Mesendoderm (in vitro differentiated cells): ENCODE measurements at regions not wholly inside any gene's neighbourhood (a gene's known extent, or its start where the extent isn't known, plus 50 kb on each side); places are given as distances from the start of the nearest gene placed in this dataset.

Source experiments
- DNase-seq: peaks from one replicate; pipeline ENCODE4 v3.0.0; 2013
- H2AK5ac ChIP-seq: 2 replicates; pipeline ENCODE4 v1.6.1; 2013; ENCODE audit warnings: low read length, inconsistent platforms
- H2BK120ac ChIP-seq: 2 replicates; pipeline ENCODE4 v1.6.1; 2013; ENCODE audit warnings: low read depth, mild to moderate bottlenecking, low read length, moderate library complexity, mixed read lengths
- H2BK15ac ChIP-seq: replicated peaks from 2 replicates; pipeline ENCODE4 v1.6.1; 2013; ENCODE audit warnings: low read depth, mild to moderate bottlenecking, moderate library complexity
- H2BK5ac ChIP-seq: 2 replicates; pipeline ENCODE4 v1.6.1; 2013; ENCODE audit warnings: low read length, inconsistent platforms
- H3K18ac ChIP-seq: 2 replicates; pipeline ENCODE4 v1.6.1; 2013; ENCODE audit warnings: mild to moderate bottlenecking, low read length, mixed read lengths
- H3K23ac ChIP-seq: one replicate; pipeline ENCODE4 v1.6.1; 2013; ENCODE audit warnings: low read length
- H3K27ac ChIP-seq: 2 replicates; pipeline ENCODE4 v1.5.1; 2013; ENCODE audit warnings: low read depth, mild to moderate bottlenecking, inconsistent platforms, low read length, moderate library complexity
- H3K27me3 ChIP-seq: 2 replicates; pipeline ENCODE4 v1.6.1; 2013; ENCODE audit warnings: low read length, control low read depth, mild to moderate bottlenecking, inconsistent platforms; ENCODE audit not compliant: insufficient read depth, poor library complexity
- H3K36me3 ChIP-seq: 2 replicates; pipeline ENCODE4 v1.6.1; 2013; ENCODE audit warnings: low read length, inconsistent platforms; ENCODE audit not compliant: control insufficient read depth, insufficient read depth
- H3K4ac ChIP-seq: one replicate; pipeline ENCODE4 v1.6.1; 2013; ENCODE audit warnings: low read depth, mild to moderate bottlenecking, low read length, moderate library complexity
- H3K4me1 ChIP-seq: 2 replicates; pipeline ENCODE4 v1.6.1; 2013; ENCODE audit warnings: low read depth, low read length, inconsistent platforms; ENCODE audit not compliant: control insufficient read depth
- H3K4me2 ChIP-seq: 2 replicates; pipeline ENCODE4 v1.6.1; 2013; ENCODE audit warnings: low read length
- H3K4me3 ChIP-seq: 2 replicates; pipeline ENCODE4 v1.5.1; 2013; ENCODE audit warnings: mild to moderate bottlenecking, low read length
- H3K56ac ChIP-seq: one replicate; pipeline ENCODE4 v1.6.1; 2013; ENCODE audit warnings: low read length
- H3K79me1 ChIP-seq: 2 replicates; pipeline ENCODE4 v1.6.1; 2013; ENCODE audit warnings: low read length, inconsistent platforms
- H3K79me2 ChIP-seq: 2 replicates; pipeline ENCODE4 v1.6.1; 2013; ENCODE audit warnings: mild to moderate bottlenecking, low read length; ENCODE audit not compliant: control insufficient read depth, insufficient read depth
- H3K9ac ChIP-seq: 2 replicates; pipeline ENCODE4 v1.6.1; 2013; ENCODE audit warnings: low read length, inconsistent platforms
- H4K5ac ChIP-seq: one replicate; pipeline ENCODE4 v1.6.1; 2013; ENCODE audit warnings: low read length
- H4K8ac ChIP-seq: one replicate; pipeline ENCODE4 v1.6.1; 2013; ENCODE audit warnings: low read depth, mild to moderate bottlenecking, control low read depth, low read length, moderate library complexity
- WGBS: extraction: QIAGEN DNeasy Blood & Tissue Kit; methylation state at CpG from one replicate; pipeline ENCODE4 v1.1.7; 2013; ENCODE audit warnings: low lambda C conversion rate, missing lambda C conversion rate; ENCODE audit not compliant: insufficient coverage; ENCODE audit errors: extremely low coverage; 5-methylcytosine and 5-hydroxymethylcytosine counted together

DNA sequence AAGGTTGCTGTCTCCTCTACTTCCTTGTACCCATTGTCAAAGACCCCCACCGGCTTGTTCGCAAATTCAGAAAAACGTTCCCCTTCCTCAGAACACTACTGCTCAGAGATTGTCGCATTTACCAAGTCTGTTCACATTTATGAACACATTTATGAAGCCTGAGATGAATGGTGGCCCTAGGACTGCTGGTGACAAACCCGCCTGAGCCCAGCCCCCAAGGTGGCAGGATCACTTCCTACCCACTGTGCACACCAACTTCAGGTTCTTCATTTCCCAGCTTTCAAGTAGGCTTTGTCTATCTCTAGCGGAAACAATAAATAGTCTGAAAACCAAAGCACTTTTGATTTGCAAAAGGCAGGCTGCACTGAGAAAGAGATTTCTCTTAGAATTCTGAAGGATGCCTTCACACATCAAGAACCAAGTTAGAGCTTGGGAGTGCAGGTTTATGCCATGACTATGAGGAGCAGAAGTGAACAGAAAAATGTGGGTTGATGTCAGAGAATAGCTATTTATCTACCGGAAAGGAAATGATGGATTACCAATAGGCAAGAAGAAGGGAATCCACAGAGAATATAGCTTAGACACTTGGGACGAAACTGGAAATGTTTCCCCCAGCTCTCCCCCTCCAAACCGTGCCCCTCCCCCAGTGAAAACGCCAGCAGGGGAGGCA, 200.5 kb downstream of the TOMM20 start:
- Histone ChIP-seq H2BK15ac (no peak overlapping the region), H3K27ac (no peak overlapping the region), H3K18ac (no peak overlapping the region), H3K4me1 (no peaks in the 10 kb centered on the region), H4K5ac (no peak overlapping the region), H3K36me3 (no peaks in the 10 kb centered on the region), H3K79me1 (no peaks in the 10 kb centered on the region), H3K4me2 (no peak overlapping the region), H3K56ac (no peak overlapping the region), H3K27me3 (no peaks in the 10 kb centered on the region), H3K9ac (no peak overlapping the region), H2BK120ac (no peak overlapping the region), H3K4ac (no peak overlapping the region), H4K8ac (no peak overlapping the region), H2AK5ac (no peak overlapping the region), H3K4me3 (no peak overlapping the region), H3K23ac (no peak overlapping the region), H3K79me2 (no peaks in the 10 kb centered on the region), H2BK5ac (no peak overlapping the region)
- DNase-seq = no peak
- no CpG with 5 or more reads among the region's 10 CpGs for WGBS

DNA sequence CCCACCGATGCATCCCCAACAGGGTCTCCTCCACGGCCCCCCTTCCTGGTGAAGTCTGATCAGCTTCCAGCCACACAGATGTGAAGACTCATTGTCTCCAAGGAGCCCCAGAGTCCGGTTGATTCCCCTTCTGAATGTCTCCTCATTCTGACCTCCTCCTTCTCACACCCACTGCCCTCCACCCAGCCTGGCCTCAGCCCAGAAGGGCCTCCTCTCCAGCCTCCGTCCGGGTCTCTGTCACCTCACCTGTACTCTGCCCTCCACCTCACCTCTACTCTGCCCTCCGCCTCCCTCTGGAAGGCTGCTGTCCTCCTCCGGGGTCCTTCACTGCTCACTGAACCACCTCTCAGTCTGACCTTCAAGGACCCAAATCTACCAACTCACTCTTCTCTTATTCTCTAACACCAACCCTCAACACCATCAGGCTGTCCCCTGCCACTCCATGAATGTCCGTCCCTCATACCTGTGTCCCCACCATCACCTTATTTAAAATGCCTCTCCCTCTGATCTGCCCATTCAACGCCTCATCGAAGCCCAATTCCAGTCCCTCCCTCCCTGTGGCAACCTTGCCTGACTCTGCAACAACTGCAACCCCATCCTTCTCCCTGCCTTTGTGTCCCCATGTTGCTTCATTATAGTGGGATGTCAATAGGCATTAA, 201.2 kb downstream of the TOMM20 start:
- H3K27me3 ChIP-seq = no peaks in the 10 kb centered on the region
- H3K4me3 ChIP-seq = no peak overlapping the region
- no peak for DNase-seq
- no peak overlapping the region for H3K27ac ChIP-seq
- no CpG with 5 or more reads among the region's 10 CpGs for WGBS
- H2BK120ac ChIP-seq = peak overlapping the region; percentile 19
- H3K23ac ChIP-seq = no peak overlapping the region
- H3K9ac ChIP-seq = no peak overlapping the region
- no peak overlapping the region for H2BK15ac ChIP-seq
- no peak overlapping the region for H3K4me2 ChIP-seq
- H2AK5ac ChIP-seq = no peak overlapping the region
- H4K8ac ChIP-seq = no peak overlapping the region
- peak overlapping the region; percentile 6 for H3K56ac ChIP-seq
- no peak overlapping the region for H2BK5ac ChIP-seq
- H3K4ac ChIP-seq = peak overlapping the region; percentile 26
- no peak overlapping the region for H3K18ac ChIP-seq
- H4K5ac ChIP-seq = no peak overlapping the region
- no peaks in the 10 kb centered on the region for H3K4me1 ChIP-seq
- H3K79me1 ChIP-seq = no peaks in the 10 kb centered on the region
- no peaks in the 10 kb centered on the region for H3K36me3 ChIP-seq
- no peaks in the 10 kb centered on the region for H3K79me2 ChIP-seq

DNA sequence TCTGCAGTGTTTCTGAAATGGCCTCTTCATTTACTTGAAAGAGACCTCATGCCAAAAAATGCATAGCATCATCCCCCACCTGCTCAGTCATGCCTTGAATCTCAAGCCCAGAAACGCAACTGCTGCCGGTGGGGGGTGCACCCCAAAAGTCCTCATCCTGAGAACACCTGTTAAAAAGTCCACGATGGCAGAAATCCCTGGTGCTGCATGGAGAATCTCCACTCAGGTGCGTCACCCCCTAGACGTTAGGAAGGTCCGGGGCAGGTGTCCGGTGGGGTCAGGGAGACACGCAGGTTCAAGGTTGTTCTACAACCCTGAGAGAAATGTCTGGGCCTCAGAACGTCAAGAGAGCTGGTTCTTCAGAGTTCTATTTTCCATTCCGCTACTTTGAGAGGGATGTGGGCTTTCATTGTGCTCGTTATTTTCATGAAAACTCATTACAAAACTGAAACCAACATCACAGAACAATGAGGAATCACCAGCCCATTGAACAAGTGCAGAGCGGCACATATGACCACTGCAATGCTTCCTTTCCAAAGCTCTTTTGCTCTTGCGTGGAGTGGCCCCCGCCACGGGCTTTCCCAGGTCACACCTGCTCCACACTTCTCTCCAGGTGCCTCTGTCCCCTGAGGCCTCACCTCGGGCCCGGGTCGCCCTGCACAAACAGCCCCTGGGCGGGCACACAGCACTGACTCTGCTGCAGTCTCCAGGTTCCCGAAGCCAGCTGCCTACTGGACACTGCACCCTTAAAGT, 201.9 kb downstream of the TOMM20 start:
- no peak overlapping the region for H4K8ac ChIP-seq
- peak overlapping the region; percentile 45 for H3K27ac ChIP-seq

DNA sequence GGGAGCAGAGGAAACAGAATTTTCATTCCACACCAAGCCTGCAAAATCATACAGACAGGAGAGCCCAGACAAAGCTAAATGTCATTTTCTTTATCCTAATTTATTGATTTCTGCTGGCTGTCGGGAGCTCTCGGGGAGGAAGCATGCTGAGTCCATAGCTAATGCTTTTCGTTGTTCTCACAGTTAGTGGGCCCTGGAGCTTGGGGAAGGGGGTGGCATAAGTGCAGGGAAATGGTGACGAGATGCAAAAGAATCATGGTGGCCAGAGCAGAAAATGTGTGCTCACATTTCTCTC, 202.4 kb downstream of the TOMM20 start:
- H2BK5ac ChIP-seq = no peak overlapping the region
- no peak overlapping the region for H4K5ac ChIP-seq
- no peak overlapping the region for H3K4me3 ChIP-seq
- H3K4me1 ChIP-seq = no peaks in the 10 kb centered on the region
- no peak overlapping the region for H3K9ac ChIP-seq
- no peak overlapping the region for H3K4me2 ChIP-seq
- H3K4ac ChIP-seq = peak overlapping the region; percentile 74
- H3K27ac ChIP-seq = peak overlapping the region; percentile 45
- H3K56ac ChIP-seq = peak overlapping the region; percentile 67
- H3K27me3 ChIP-seq = no peaks in the 10 kb centered on the region
- no peaks in the 10 kb centered on the region for H3K79me2 ChIP-seq
- DNase-seq = no peak
- no CpG with 5 or more reads among the region's 4 CpGs for WGBS
- H3K18ac ChIP-seq = no peak overlapping the region
- H3K36me3 ChIP-seq = no peaks in the 10 kb centered on the region
- H2BK15ac ChIP-seq = no peak overlapping the region
- no peak overlapping the region for H3K23ac ChIP-seq
- no peak overlapping the region for H2AK5ac ChIP-seq
- H3K79me1 ChIP-seq = no peaks in the 10 kb centered on the region
- no peak overlapping the region for H2BK120ac ChIP-seq
- H4K8ac ChIP-seq = no peak overlapping the region

More for the DNA sequence above, 201.9 kb downstream of the TOMM20 start:
- peak overlapping the region; percentile 67 for H3K56ac ChIP-seq
- H3K4me1 ChIP-seq = no peaks in the 10 kb centered on the region
- H3K23ac ChIP-seq = no peak overlapping the region
- no peaks in the 10 kb centered on the region for H3K79me2 ChIP-seq
- no peak overlapping the region for H3K4me3 ChIP-seq
- H4K5ac ChIP-seq = no peak overlapping the region
- no peak overlapping the region for H3K9ac ChIP-seq
- H2BK5ac ChIP-seq = no peak overlapping the region
- H2BK15ac ChIP-seq = no peak overlapping the region
- no peaks in the 10 kb centered on the region for H3K27me3 ChIP-seq
- H3K36me3 ChIP-seq = no peaks in the 10 kb centered on the region
- no peak overlapping the region for H3K4me2 ChIP-seq
- no peaks in the 10 kb centered on the region for H3K79me1 ChIP-seq
- no peak overlapping the region for H3K4ac ChIP-seq
- peak overlapping the region; percentile 19 for H2BK120ac ChIP-seq
- H2AK5ac ChIP-seq = no peak overlapping the region
- WGBS = no CpG with 5 or more reads among the region's 20 CpGs
- DNase-seq = no peak
- no peak overlapping the region for H3K18ac ChIP-seq

DNA sequence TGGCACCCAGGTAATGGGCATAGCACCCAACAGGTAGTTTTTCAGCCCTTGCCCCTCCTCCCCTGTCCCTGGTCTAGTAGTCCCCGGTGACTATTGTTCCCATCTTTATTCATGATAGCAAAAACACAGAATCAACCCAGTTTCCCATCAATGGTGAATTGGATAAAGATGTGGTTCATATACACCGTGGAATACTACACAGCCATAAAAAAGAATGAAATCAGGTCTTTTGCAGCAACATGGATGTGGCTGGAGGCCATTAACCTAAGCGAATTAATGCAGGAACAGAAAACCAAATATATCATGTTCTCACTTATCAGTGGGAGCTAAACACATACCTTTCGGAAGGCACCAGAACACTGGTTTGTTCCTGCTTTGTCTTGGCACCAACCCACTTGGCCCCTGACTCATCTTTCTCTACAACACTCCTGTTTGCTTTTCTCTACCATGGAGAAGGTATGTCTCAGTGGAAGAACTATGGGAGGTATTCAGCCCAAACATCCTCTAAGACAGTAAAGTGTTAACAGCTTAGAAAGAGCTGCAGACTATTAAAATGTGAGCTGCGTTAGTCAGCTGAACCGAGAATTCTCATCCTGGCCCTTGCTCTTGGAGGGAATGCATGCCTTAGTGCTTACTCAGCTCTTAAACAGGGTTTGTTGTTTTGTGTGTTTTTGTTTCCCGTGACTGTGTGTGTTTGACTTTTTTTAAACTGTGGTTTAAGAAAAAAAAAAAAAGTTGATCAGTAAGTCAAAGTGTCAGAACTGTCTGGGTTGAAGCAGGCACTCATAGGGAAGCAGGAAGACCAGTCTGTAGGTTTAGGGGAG, 203.0 kb downstream of the TOMM20 start:
- Histone ChIP-seq H3K79me2 (no peaks in the 10 kb centered on the region), H3K4me2 (no peak overlapping the region), H3K9ac (no peak overlapping the region), H2AK5ac (no peak overlapping the region), H3K79me1 (no peaks in the 10 kb centered on the region), H3K4me3 (no peak overlapping the region), H4K5ac (no peak overlapping the region), H3K4me1 (no peaks in the 10 kb centered on the region), H3K4ac (peak overlapping the region; percentile 74), H2BK5ac (no peak overlapping the region), H3K27me3 (no peaks in the 10 kb centered on the region), H3K27ac (peak overlapping the region; percentile 45), H4K8ac (no peak overlapping the region), H3K18ac (no peak overlapping the region), H3K23ac (no peak overlapping the region), H3K56ac (no peak overlapping the region), H3K36me3 (no peaks in the 10 kb centered on the region), H2BK15ac (no peak overlapping the region), H2BK120ac (no peak overlapping the region)
- WGBS = no CpG with 5 or more reads among the region's 7 CpGs
- DNase-seq = peak; percentile 96
